NCI-H510A (cell line): ENCODE measurements at regions not wholly inside any gene's neighbourhood (a gene's known extent, or its start where the extent isn't known, plus 50 kb on each side); places are given as distances from the start of the nearest gene placed in this dataset.
"Not testable (repeated sequence)": the region's sequence is repeated elsewhere in the genome, so short reads cannot be mapped to it uniquely, and the experiment has no call there.

Source experiments
- DNase-seq: peaks from one replicate; lab custom pipeline; 2025; lab: John Stamatoyannopoulos, UW

- DNase-seq, result no peak
Measured at GRCh38 chr11:91326280-91326679, 898.3 kb upstream of the FAT3 start.

GRCh38 chr11:91314521-91314920 lies 910.1 kb upstream of the FAT3 start:
- no peak for DNase-seq

GRCh38 chr11:91312541-91312940 lies 912.1 kb upstream of the FAT3 start:
- DNase-seq, result no peak

- DNase-seq, result no peak
Measured at GRCh38 chr11:91310085-91310484, 914.5 kb upstream of the FAT3 start.

- DNase-seq, result no peak
Measured at GRCh38 chr11:91308069-91308468, 916.5 kb upstream of the FAT3 start.

DNA sequence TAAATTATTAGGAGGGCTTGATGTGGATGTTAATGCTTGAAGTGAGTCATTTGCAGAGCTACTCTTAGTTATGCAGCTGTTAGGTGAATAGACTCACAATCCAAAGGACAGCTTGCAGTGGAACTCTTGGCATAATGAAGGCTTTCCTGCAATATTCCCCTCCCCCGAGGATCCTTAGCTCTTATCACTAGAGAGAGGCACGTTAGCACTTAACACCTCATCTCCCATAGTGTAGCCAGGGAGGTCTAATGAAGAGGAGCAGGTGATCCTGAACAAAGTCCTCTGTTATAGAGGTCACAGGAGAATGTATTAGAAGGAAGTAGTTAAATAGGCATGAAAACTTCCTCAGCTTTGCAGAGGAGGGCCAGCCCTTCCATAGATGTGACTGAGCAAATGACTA lies 919.2 kb upstream of the FAT3 start:
- peak; percentile 18 for DNase-seq

DNA sequence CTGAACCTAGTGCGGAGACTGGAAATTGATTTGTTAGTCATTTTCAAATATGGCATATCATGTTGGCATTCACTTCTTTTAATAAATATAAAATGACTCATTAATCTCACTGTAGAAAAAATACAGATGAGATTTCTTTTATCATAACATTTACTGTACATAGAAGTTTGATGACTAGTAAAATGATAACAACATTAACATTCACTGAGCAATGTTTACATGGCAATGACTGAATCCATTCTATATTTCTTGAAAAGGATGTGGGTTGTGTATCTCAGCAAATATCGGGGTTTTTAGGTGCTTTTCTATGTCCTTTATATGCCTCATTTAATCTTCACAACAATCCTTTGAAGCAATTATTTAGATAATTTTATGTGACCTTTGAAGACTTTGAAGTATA lies 920.9 kb upstream of the FAT3 start:
- no peak for DNase-seq

DNA sequence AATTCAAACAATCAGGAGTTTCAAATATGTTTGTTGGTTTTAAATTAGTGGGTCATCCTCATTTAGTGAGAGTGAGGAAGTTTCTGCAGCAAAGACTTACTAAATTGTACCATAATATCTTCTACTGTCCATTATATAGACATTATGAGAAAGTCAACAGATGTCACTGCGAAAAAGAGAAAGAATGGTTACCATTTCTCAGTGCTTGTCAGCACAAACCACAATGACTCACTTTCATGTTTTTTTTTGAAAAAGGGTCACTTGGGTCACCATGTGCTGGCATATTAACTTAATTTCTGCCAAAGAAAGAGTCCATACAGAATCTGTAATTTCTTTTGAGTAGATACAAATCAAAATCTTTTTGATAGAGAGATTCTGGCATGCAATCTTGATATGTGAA lies 924.6 kb upstream of the FAT3 start:
- no peak for DNase-seq

GRCh38 chr11:91296629-91297028 lies 928.0 kb upstream of the FAT3 start:
- no peak for DNase-seq

DNA sequence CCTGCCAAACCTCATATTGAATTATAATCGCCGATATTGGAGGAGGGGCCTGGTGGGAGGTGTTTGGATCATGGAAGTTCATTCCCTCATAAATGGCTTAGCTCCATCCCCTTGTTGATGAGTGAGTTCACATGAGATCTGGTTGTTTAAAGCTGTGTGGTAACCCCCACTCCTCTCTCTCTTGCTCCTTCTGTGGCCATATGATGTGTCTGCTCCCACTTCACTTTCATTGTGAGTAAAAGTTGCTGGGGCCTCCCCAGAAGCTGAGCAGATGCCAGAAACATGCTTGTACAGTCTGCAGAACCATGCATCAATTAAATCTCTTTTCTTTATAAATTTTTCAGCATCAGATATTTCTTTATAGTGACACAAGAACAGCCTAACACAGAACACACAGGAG lies 929.0 kb upstream of the FAT3 start:
- DNase-seq, result no peak

DNA sequence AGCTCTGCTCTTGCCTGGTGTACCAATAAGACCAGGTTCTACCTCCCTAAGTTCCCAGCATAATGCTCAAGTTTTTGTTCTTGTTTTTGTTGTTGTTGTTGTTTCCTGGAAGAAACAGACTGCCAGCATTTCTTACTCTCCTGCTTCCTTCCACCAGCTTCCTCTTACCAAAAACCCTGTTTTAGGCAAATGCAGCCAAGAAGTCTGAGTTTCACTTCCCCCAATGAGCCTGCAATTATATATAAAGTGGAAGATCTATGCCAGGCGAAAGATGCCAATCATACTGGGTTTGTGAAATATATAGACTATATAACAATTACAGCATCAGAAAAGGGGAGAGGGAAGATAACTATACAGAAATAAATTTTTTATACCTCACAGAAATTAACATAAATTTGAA lies 931.5 kb upstream of the FAT3 start:
- no peak for DNase-seq

DNA sequence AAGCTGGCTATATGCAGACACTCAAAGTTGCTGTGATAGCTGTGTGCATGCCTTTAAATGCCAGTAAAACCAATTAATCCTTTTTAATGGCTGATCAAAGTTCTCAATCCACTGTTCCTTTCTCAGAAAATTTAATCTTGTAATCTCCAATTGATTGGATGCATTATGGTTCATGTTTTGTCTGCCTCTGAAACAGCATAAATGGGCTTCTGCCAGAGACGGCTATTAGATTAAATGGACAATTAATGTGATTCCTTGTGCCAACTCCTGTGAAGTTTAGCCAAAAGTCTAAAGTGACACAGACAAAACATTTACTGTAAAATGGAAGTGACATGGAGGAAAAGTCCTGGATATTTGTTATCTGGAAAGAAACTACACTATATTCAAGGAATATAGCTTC lies 952.5 kb upstream of the FAT3 start:
- no peak for DNase-seq

- DNase-seq, result not testable (repeated sequence)
Measured at GRCh38 chr11:91268512-91269295, 955.9 kb upstream of the FAT3 start.

GRCh38 chr11:91265946-91266345 lies 958.7 kb upstream of the FAT3 start:
- no peak for DNase-seq

DNA sequence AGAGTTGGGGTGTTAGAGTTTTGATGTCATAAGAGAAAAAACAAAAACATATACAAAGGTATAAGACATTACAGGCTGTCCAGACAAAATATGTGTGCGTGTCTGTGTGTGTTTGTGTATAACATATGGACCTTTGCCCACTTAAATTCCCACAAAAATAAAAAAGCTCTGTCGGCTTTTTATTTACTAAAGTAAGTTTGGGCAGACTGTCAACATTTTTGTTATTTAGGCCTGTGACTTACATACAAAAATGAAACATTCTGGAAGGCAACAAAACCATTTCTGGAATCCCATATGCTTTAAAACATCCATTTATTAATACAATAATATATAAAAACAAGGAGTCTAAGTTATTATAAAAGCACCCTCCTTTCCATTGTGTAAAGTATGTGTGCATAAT lies 960.1 kb upstream of the FAT3 start:
- DNase-seq, result no peak

- DNase-seq, result no peak
Measured at GRCh38 chr11:91263496-91264365, 960.9 kb upstream of the FAT3 start.

DNA sequence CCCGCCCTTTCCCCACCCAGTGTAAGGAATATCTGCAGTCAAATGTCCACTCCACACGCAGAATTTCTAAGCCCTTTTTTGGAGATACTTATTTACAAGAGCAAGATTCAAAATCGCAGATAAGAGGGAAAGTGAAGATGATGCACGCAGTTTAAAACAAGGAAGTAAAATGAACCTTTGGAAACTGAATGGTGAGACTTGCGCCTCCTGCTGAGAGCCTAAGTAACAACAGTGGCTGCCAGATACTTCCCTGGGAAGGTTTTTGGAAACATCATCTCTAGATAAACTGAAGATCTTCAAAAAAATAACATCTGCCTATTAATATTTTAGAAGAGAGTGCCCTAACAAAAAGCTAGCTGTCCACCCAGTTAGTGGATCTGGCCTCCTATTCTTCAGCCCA lies 963.1 kb upstream of the FAT3 start:
- no peak for DNase-seq

- no peak for DNase-seq
Measured at GRCh38 chr11:91258876-91259275, 965.7 kb upstream of the FAT3 start.

GRCh38 chr11:91257667-91258066 lies 967.0 kb upstream of the FAT3 start:
- no peak for DNase-seq

- DNase-seq, result no peak
Measured at GRCh38 chr11:91248199-91248807, 976.3 kb upstream of the FAT3 start.

DNA sequence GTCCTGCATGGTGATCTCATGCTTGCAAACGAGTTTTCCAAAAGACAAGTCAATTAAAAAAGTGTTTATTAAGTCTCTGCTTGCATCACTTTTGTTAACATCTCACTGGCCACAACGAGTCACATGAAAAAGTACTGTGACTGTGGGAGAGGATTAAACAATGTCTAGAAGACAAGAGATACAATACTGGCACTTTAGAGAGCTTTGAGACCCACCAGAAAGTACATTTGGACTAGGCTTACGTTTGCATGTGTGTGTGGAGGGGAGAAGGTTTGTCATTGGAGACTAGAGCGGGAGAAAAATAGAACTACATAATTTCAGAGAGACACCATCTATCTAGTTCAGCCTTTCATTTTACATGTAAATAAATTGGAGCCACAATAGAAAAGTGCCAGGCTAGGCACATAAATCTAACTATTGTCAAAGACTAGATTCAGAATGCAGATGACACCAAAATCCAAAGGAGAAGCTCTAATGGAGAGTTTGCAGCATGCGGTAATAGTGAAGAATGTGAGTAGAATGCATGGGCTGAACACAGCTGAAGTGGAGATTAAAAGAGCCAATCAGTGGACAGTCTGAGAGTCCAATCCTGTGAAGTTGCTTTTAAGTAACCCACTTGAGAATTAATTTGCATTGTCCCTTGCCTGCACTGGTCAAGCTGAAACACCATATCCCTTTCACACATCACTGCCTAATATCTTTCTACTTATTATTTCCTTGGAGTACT lies 977.4 kb upstream of the FAT3 start:
- DNase-seq, result no peak

GRCh38 chr11:91244912-91245311 lies 979.7 kb upstream of the FAT3 start:
- no peak for DNase-seq
